GM12873 (cell line): ENCODE measurements at regions not wholly inside any gene's neighbourhood (a gene's known extent, or its start where the extent isn't known, plus 50 kb on each side); places are given as distances from the start of the nearest gene placed in this dataset.

ENCODE experiments used
- TF ChIP-seq, protein P1 (sequence below): IDR thresholded peaks from 2 replicates; pipeline ENCODE4 v1.5.1; 2012; ENCODE audit warnings: low read depth, mild to moderate bottlenecking, moderate library complexity, low read length, control low read depth; ENCODE audit not compliant: insufficient read depth; ENCODE audit errors: missing control alignments

DNA sequence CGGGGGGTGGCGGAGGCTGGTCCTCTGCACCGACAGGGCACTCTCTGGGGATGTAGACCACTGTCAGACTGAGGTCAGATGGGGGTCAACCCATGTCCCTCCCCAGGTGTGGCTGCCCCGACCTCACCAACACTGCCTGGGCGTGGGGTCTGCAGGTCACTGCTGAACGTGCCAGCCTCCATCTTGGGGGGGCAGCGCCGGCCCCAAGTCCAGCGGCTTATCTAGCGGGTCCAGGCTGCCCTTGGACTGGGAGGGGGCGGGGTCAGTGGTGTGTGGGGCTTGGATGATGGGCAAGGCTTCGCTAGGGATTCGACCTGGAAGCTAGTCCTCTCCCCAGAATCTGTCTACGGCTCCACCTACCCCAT is 178.2 kb downstream of the IGLL1 start:
- TF ChIP-seq, protein P1, sequence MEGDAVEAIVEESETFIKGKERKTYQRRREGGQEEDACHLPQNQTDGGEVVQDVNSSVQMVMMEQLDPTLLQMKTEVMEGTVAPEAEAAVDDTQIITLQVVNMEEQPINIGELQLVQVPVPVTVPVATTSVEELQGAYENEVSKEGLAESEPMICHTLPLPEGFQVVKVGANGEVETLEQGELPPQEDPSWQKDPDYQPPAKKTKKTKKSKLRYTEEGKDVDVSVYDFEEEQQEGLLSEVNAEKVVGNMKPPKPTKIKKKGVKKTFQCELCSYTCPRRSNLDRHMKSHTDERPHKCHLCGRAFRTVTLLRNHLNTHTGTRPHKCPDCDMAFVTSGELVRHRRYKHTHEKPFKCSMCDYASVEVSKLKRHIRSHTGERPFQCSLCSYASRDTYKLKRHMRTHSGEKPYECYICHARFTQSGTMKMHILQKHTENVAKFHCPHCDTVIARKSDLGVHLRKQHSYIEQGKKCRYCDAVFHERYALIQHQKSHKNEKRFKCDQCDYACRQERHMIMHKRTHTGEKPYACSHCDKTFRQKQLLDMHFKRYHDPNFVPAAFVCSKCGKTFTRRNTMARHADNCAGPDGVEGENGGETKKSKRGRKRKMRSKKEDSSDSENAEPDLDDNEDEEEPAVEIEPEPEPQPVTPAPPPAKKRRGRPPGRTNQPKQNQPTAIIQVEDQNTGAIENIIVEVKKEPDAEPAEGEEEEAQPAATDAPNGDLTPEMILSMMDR = no peak

- TF ChIP-seq, protein P1 = no peak
Measured at GRCh38 chr22:23401111-23401909, 178.8 kb downstream of the IGLL1 start.

- TF ChIP-seq, protein P1 = no peak
Measured at GRCh38 chr22:23400286-23400981, 179.7 kb downstream of the IGLL1 start.

- TF ChIP-seq, protein P1 = no peak
Measured at GRCh38 chr22:23399367-23400285, 180.5 kb downstream of the IGLL1 start.

GRCh38 chr22:23398701-23399366 is 181.3 kb downstream of the IGLL1 start:
- TF ChIP-seq, protein P1 = no peak

DNA sequence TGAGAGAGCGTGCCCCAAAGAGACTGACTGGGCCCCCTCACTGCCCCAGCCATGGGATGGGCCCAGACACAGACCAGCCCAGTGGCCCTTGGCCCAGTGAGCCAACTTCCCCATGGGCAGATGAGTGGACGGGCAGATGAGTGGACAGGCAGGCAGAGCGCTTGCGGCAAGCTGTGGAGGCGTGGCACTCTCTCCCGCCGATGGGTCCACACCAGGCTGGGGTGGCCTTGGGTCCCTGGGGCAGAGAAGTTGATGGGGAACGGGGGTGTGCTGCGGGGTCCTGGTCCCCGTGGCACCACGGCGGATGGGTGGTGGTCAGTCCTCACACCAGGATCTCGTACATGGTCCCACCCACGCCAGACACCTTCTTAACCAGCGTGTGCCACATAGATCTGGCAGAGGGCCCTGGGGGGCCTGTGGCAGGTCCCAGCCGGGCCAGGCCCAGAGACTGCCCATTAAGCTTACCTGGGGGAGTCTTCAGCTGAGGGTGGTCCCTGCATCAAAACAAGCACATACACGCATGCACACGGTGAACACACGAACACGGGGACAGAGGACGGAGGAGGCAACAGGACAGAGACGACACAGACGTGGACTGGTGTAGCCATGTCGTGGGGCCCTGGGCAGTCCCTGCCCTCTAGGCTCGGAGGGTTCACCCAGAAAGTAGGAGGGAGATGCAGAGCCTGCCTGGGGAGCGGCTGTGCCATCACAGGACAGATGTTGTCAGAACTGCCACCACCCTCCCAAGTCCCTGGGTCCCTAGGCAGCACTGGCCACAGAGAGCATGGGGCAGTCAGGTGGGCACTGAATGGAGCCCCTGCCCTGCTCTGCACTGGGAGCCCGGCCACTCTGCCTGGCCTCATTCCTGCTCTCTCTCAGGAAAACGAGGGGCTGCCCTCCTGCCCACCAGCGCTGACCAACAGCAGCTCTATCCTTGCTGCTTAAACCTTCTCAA is 182.2 kb downstream of the IGLL1 start:
- TF ChIP-seq, protein P1 = no peak
